ENCODE measurements at regions not wholly inside any gene's neighbourhood (a gene's known extent, or its start where the extent isn't known, plus 50 kb on each side); places are given as distances from the start of the nearest gene placed in this dataset.

GRCh38 chr1:4975856-4976255, 321.4 kb downstream of the AJAP1 start:
- 80 to 82% methylated on average over 8 of the region's 8 CpGs for WGBS, 2 donors
- no peak for TF ChIP-seq CTCF (IDR thresholded peaks at IDR 0.05)

DNA sequence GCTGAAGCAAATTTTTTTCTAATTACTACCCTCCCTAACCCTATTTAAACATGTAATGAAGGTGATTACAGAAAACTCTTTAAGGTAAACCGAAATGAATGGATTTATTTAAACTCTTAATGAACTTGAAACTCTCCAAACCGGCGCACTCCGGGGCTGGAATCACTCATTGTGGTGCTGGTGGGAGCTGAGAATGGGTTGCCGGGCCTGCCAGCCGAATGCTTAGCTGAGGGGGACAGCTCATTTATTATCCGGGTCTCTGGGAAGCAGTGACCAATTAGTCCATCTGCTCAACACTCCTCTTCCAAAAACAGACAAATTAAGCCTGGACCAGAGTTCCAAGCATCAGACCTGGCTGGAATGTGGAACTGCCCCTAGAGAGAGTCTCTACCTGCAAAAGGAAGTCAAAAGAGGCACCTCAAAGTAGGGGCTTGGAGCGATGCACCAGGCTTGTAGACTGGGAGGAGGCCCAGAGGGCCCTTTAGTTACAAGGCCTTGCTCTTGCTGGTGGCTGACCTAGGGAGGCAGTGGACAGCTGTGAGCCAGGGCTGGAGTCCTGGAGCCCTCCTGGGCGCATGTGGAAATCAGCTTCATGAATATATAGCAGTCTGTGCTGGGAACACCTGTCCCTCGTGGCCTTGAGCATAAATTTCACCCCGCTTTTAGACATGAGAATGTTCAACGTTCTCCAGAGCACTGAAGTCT, 320.7 kb downstream of the AJAP1 start:
- Histone ChIP-seq H3K27me3 (peaks cover 0 to 22% (median 12%) of the 10 kb centered on the region in 7 donors), H3K4me1 (no peaks in the 10 kb centered on the region), H3K4me3 (no peak overlapping the region), H3K36me3 (no peaks in the 10 kb centered on the region), H3K9me3 (no peaks in the 10 kb centered on the region), H3K27ac (no peak overlapping the region)
- 82 to 85% methylated on average over 12 of the region's 12 CpGs for WGBS, 2 donors
- DNase-seq (no peak), ATAC-seq (no peak)
- no peak for TF ChIP-seq CTCF (IDR thresholded peaks at IDR 0.05)
- intact Hi-C loops (cut with DNase I), result no loop called here

More at GRCh38 chr1:4975856-4976255, 321.4 kb downstream of the AJAP1 start:
- Histone ChIP-seq H3K4me3 (no peak overlapping the region), H3K4me1 (no peaks in the 10 kb centered on the region), H3K27me3 (peaks cover 0 to 22% (median 12%) of the 10 kb centered on the region in 7 donors), H3K9me3 (no peaks in the 10 kb centered on the region), H3K27ac (no peak overlapping the region), H3K36me3 (no peaks in the 10 kb centered on the region)
- DNase-seq (no peak), ATAC-seq (no peak)
- intact Hi-C loops (cut with DNase I), result no loop called here

DNA sequence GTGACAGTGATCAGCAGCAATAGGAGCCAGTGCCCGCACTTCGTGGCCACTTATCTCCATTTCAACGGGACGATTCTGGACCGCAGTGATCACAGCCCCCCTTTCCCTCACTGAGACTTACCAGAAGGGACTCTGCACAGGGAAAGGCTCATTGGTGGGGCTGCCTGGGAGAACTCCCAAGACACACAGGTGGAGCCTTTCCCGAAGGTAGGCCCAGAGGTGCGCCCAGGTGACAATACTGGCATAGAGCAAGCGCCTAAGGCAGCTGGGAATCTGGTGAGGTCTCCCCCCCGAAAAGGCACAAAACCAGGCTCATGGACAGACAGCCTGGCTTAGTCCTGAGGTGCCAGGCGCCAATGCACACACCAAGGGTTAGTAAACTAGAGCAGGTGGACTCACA, 318.9 kb downstream of the AJAP1 start:
- 82 to 83% methylated on average over 10 of the region's 10 CpGs for WGBS, 2 donors
- intact Hi-C loops (cut with DNase I), result no loop called here
- H3K4me1 ChIP-seq, result no peaks in the 10 kb centered on the region
- no peak for ATAC-seq
- no peak overlapping the region for H3K4me3 ChIP-seq
- no peaks in the 10 kb centered on the region for H3K36me3 ChIP-seq
- TF ChIP-seq CTCF (IDR thresholded peaks at IDR 0.05), result no peak
- peaks cover 0 to 23% (median 8%) of the 10 kb centered on the region in 7 donors for H3K27me3 ChIP-seq
- no peak overlapping the region for H3K27ac ChIP-seq
- H3K9me3 ChIP-seq, result no peaks in the 10 kb centered on the region
- no peak for DNase-seq

DNA sequence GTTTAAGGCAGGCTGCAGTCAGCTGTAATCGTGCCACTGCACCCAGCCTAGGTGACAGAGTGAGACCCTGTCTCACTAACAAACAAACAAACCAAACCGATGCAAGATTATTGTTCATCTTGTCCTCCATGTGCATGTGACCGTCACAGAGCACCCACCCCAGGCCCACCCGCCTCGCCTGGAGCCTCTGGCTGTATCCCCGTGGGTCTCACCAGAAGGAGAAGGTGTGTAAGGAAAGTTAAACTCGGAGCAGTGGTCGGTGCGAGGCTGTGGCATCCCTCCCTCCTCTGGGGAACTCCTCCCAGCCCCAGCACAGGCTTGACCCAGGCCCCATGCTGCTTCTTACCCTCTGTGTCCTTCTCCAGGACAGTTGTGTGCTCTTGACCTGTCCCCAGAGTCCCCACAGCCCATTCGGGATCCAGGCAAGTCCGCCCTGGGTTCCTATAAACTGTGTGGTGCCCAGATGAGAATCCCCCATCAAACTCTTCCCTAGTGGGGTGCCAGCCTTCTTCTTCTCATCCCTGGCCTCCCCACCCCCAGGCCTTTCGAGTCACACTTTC, 318.4 kb downstream of the AJAP1 start:
- TF ChIP-seq CTCF (IDR thresholded peaks at IDR 0.05), result no peak
- intact Hi-C loops (cut with DNase I), result no loop called here
- H3K4me1 ChIP-seq, result no peaks in the 10 kb centered on the region
- no peak overlapping the region for H3K27ac ChIP-seq
- peaks cover 0 to 20% (median 7%) of the 10 kb centered on the region in 7 donors for H3K27me3 ChIP-seq
- no peaks in the 10 kb centered on the region for H3K36me3 ChIP-seq
- 78 to 81% methylated on average over 12 of the region's 12 CpGs for WGBS, 2 donors
- DNase-seq (no peak), ATAC-seq (no peak)
- no peaks in the 10 kb centered on the region for H3K9me3 ChIP-seq
- no peak overlapping the region for H3K4me3 ChIP-seq

All from heart right ventricle (tissue), 16 donors.